Upper lobe of right lung (tissue), 1 donor: ENCODE measurements at regions not wholly inside any gene's neighbourhood (a gene's known extent, or its start where the extent isn't known, plus 50 kb on each side); places are given as distances from the start of the nearest gene placed in this dataset.
A peak's percentile ranks its signal among the peaks of the same experiment; 100 is the strongest.

Source experiments
- ATAC-seq: fragments of 200-7000 bp; cut with Tn5 transposase; one replicate; pipeline ENCODE4 v1.9.1; 2020; ENCODE audit warnings: mild to moderate bottlenecking, moderate library complexity
- DNase-seq: peaks from one replicate; pipeline ENCODE4 v3.0.0-alpha.2; 2020
- H3K27ac ChIP-seq: fragments of 200-600 bp; one replicate; pipeline ENCODE4 v1.8.0; 2022
- H3K27me3 ChIP-seq: fragments of 200-600 bp; one replicate; pipeline ENCODE4 v1.8.0; 2022; ENCODE audit warnings: mild to moderate bottlenecking
- H3K36me3 ChIP-seq: fragments of 200-600 bp; one replicate; pipeline ENCODE4 v1.8.0; 2022
- H3K4me1 ChIP-seq: fragments of 200-600 bp; one replicate; pipeline ENCODE4 v1.8.0; 2022
- H3K4me3 ChIP-seq: fragments of 200-600 bp; one replicate; pipeline ENCODE4 v1.8.0; 2022; ENCODE audit warnings: mild to moderate bottlenecking
- H3K9me3 ChIP-seq: fragments of 200-600 bp; one replicate; pipeline ENCODE4 v1.8.0; 2022
- CTCF ChIP-seq: fragments of 200-600 bp; IDR thresholded peaks from one replicate; pipeline ENCODE4 v1.8.0; 2022; ENCODE audit warnings: antibody characterized with exemption
- intact Hi-C: fragments of 100-400 bp; cut with DNase I; formaldehyde crosslinking; loops from one replicate; pipeline ENCODE4 v1.11.0; 2022
- donor health status: DM: no; HTN: yes; CAD: no; lungs with severe emphysema.

GRCh38 chr5:125011947-125012346 lies 265.5 kb upstream of the ZNF608 start:
- Histone ChIP-seq H3K4me3 (no peak overlapping the region), H3K36me3 (no peaks in the 10 kb centered on the region), H3K27me3 (no peaks in the 10 kb centered on the region), H3K9me3 (no peaks in the 10 kb centered on the region), H3K4me1 (no peaks in the 10 kb centered on the region), H3K27ac (no peak overlapping the region)
- intact Hi-C loops: no loop called here
- no peak for TF ChIP-seq CTCF
- no peak for DNase-seq
- no peak for ATAC-seq

- Histone ChIP-seq H3K4me3 (no peak overlapping the region), H3K27me3 (no peaks in the 10 kb centered on the region), H3K9me3 (no peaks in the 10 kb centered on the region), H3K36me3 (no peaks in the 10 kb centered on the region), H3K27ac (no peak overlapping the region), H3K4me1 (no peaks in the 10 kb centered on the region)
- no peak for DNase-seq
- no peak for TF ChIP-seq CTCF
- intact Hi-C loops: no loop called here
- peak; percentile 45 for ATAC-seq
These were observed 266.4 kb upstream of the ZNF608 start for GRCh38 chr5:125012727-125013451.

GRCh38 chr5:125014202-125014601 lies 267.8 kb upstream of the ZNF608 start:
- Histone ChIP-seq H3K4me3 (no peak overlapping the region), H3K4me1 (no peaks in the 10 kb centered on the region), H3K27me3 (no peaks in the 10 kb centered on the region), H3K27ac (no peak overlapping the region), H3K9me3 (no peaks in the 10 kb centered on the region), H3K36me3 (no peaks in the 10 kb centered on the region)
- no peak for DNase-seq
- intact Hi-C loops: no loop called here
- no peak for ATAC-seq
- no peak for TF ChIP-seq CTCF

GRCh38 chr5:125017796-125018195 lies 271.4 kb upstream of the ZNF608 start:
- no peaks in the 10 kb centered on the region for H3K27me3 ChIP-seq
- no peaks in the 10 kb centered on the region for H3K9me3 ChIP-seq
- no peak overlapping the region for H3K27ac ChIP-seq
- ATAC-seq (no peak), DNase-seq (no peak)
- intact Hi-C loops: no loop called here
- H3K4me3 ChIP-seq: no peak overlapping the region
- no peaks in the 10 kb centered on the region for H3K4me1 ChIP-seq
- no peak for TF ChIP-seq CTCF
- H3K36me3 ChIP-seq: no peaks in the 10 kb centered on the region

GRCh38 chr5:125023673-125024072 lies 277.2 kb upstream of the ZNF608 start:
- no peaks in the 10 kb centered on the region for H3K36me3 ChIP-seq
- TF ChIP-seq CTCF: no peak
- ATAC-seq: no peak
- no peak for DNase-seq
- intact Hi-C loops: no loop called here
- no peaks in the 10 kb centered on the region for H3K9me3 ChIP-seq
- no peak overlapping the region for H3K27ac ChIP-seq
- no peaks in the 10 kb centered on the region for H3K27me3 ChIP-seq
- no peaks in the 10 kb centered on the region for H3K4me1 ChIP-seq
- no peak overlapping the region for H3K4me3 ChIP-seq
